Lung (tissue), 11 donors: ENCODE measurements at regions not wholly inside any gene's neighbourhood (a gene's known extent, or its start where the extent isn't known, plus 50 kb on each side); places are given as distances from the start of the nearest gene placed in this dataset.
A peak's percentile ranks its signal among the peaks of the same experiment; 100 is the strongest.

Source experiments
- ATAC-seq: fragments of 200-7000 bp; cut with Tn5 transposase; one replicate; pipeline ENCODE4 v1.9.1; 2020; ENCODE audit warnings: moderate number of reproducible peaks; ENCODE audit not compliant: insufficient read depth, low FRiP score
- DNase-seq, 3 donors: peaks; one replicate each; pipeline ENCODE4 v3.0.0-alpha.2; 2013 to 2017
- H3K27ac ChIP-seq, 2 donors: one replicate each; pipeline ENCODE4 v1.5.1; 2013; ENCODE audit warnings: mild to moderate bottlenecking in 2 of 2, moderate library complexity in 2 of 2, control low read depth in 1 of 2, inconsistent platforms in 1 of 2, low read depth in 1 of 2, low read length in 1 of 2
- H3K27me3 ChIP-seq, 3 donors: one replicate each; pipeline ENCODE4 v1.5.1; 2013; ENCODE audit warnings: low read length in 2 of 3; ENCODE audit not compliant: control insufficient read depth in 3 of 3, insufficient read depth in 3 of 3
- H3K36me3 ChIP-seq, 4 donors: one replicate each; pipeline ENCODE4 v1.5.1; 2013; ENCODE audit warnings: low read length in 4 of 4, mild to moderate bottlenecking in 1 of 4, moderate library complexity in 1 of 4; ENCODE audit not compliant: control insufficient read depth in 4 of 4, insufficient read depth in 4 of 4
- H3K4me1 ChIP-seq, 5 donors: one replicate each; pipeline ENCODE4 v1.5.1; 2013; ENCODE audit warnings: low read length in 5 of 5, mild to moderate bottlenecking in 2 of 5, moderate library complexity in 1 of 5; ENCODE audit not compliant: control insufficient read depth in 5 of 5, insufficient read depth in 5 of 5
- H3K4me3 ChIP-seq: one replicate; pipeline ENCODE4 v1.5.1; 2013; ENCODE audit warnings: mild to moderate bottlenecking, control low read depth, moderate library complexity
- H3K9ac ChIP-seq, 2 donors: one replicate each; pipeline ENCODE4 v1.5.1; 2013; ENCODE audit warnings: low read length in 2 of 2, control low read depth in 1 of 2; ENCODE audit not compliant: insufficient read depth in 1 of 2
- H3K9me3 ChIP-seq, 4 donors: one replicate each; pipeline ENCODE4 v1.5.1; 2013; ENCODE audit warnings: low read length in 3 of 4, mild to moderate bottlenecking in 1 of 4, moderate library complexity in 1 of 4; ENCODE audit not compliant: control insufficient read depth in 4 of 4, insufficient read depth in 3 of 4
- CTCF ChIP-seq: IDR thresholded peaks from 2 replicates; pipeline ENCODE4 v1.5.1; 2012; ENCODE audit warnings: mild to moderate bottlenecking; ENCODE audit errors: control extremely low read depth, extremely low read depth
- WGBS, 2 donors: extraction: QIAGEN DNeasy Blood & Tissue Kit; methylation state at CpG; one replicate each; pipeline ENCODE4 v1.1.7; 2013; 5-methylcytosine and 5-hydroxymethylcytosine counted together
- donor health status: control.
- donor health status: control.
- donor health status: Bipolar disorder and iron deficiency.
- donor health status: healthy.
- donor health status: DM: yes; HTN: yes; CAD: no.

GRCh38 chr9:115733318-115734110, 420.1 kb upstream of the PAPPA start:
- no peak for TF ChIP-seq CTCF
- Histone ChIP-seq H3K4me1 (no peaks in the 10 kb centered on the region), H3K4me3 (no peak overlapping the region), H3K36me3 (no peaks in the 10 kb centered on the region), H3K9ac (no peak overlapping the region), H3K27me3 (no peaks in the 10 kb centered on the region), H3K9me3 (no peaks in the 10 kb centered on the region), H3K27ac (no peak overlapping the region)
- WGBS, 2 donors = 31 to 37% methylated on average over 4 of the region's 4 CpGs
- peak in 1 of 3 donors; percentile 4 for DNase-seq
- no peak for ATAC-seq

GRCh38 chr9:115739096-115739875, 414.3 kb upstream of the PAPPA start:
- no peak overlapping the region for H3K4me3 ChIP-seq
- ATAC-seq (no peak), DNase-seq (peak in 1 of 3 donors; percentile 27)
- peaks cover 0 to 2% (median 0%) of the 10 kb centered on the region in 3 donors for H3K27me3 ChIP-seq
- no peak overlapping the region for H3K27ac ChIP-seq
- no peaks in the 10 kb centered on the region for H3K4me1 ChIP-seq
- WGBS, 2 donors = 79 to 84% methylated on average over 7 of the region's 7 CpGs
- TF ChIP-seq CTCF = no peak
- no peak overlapping the region for H3K9ac ChIP-seq
- H3K9me3 ChIP-seq = no peaks in the 10 kb centered on the region
- H3K36me3 ChIP-seq = no peaks in the 10 kb centered on the region

- TF ChIP-seq CTCF = no peak
- no peak overlapping the region for H3K9ac ChIP-seq
- H3K4me3 ChIP-seq = no peak overlapping the region
- H3K27me3 ChIP-seq = peaks cover 0 to 2% (median 0%) of the 10 kb centered on the region in 3 donors
- ATAC-seq (no peak), DNase-seq (no peak)
- no peaks in the 10 kb centered on the region for H3K4me1 ChIP-seq
- H3K9me3 ChIP-seq = no peaks in the 10 kb centered on the region
- H3K36me3 ChIP-seq = no peaks in the 10 kb centered on the region
- no peak overlapping the region for H3K27ac ChIP-seq
- 56 to 58% methylated on average over 1 of the region's 1 CpG for WGBS, 2 donors
Observed at GRCh38 chr9:115740986-115741385, 412.6 kb upstream of the PAPPA start.
